GM18858 (cell line): ENCODE measurements at regions not wholly inside any gene's neighbourhood (a gene's known extent, or its start where the extent isn't known, plus 50 kb on each side); places are given as distances from the start of the nearest gene placed in this dataset.

Experiments used
- ATAC-seq: cut with Tn5 transposase; IDR thresholded peaks from one replicate; pipeline ENCODE4 v1.9.1; 2021; ENCODE audit not compliant: unreplicated experiment

GRCh38 chr9:89790542-89791109 is 185.8 kb downstream of the GADD45G start:
- ATAC-seq, result no peak

GRCh38 chr9:89791754-89792153 is 186.9 kb downstream of the GADD45G start:
- ATAC-seq, result no peak

GRCh38 chr9:89792189-89793123 is 187.6 kb downstream of the GADD45G start:
- no peak for ATAC-seq

- ATAC-seq, result no peak
Measured at GRCh38 chr9:89793124-89793495, 188.3 kb downstream of the GADD45G start.

GRCh38 chr9:89793551-89793950 is 188.7 kb downstream of the GADD45G start:
- ATAC-seq, result no peak

- ATAC-seq, result no peak
Measured at GRCh38 chr9:89794918-89795317, 190.1 kb downstream of the GADD45G start.

GRCh38 chr9:89795538-89796195 is 190.9 kb downstream of the GADD45G start:
- ATAC-seq, result no peak

GRCh38 chr9:89796606-89797005 is 191.8 kb downstream of the GADD45G start:
- no peak for ATAC-seq

- ATAC-seq, result no peak
Measured at GRCh38 chr9:89797255-89797654, 192.4 kb downstream of the GADD45G start.

GRCh38 chr9:89797937-89798455 is 193.2 kb downstream of the GADD45G start:
- no peak for ATAC-seq

GRCh38 chr9:89798547-89799120 is 193.8 kb downstream of the GADD45G start:
- ATAC-seq, result no peak

- ATAC-seq, result no peak
Measured at GRCh38 chr9:89799221-89799620, 194.4 kb downstream of the GADD45G start.

GRCh38 chr9:89799766-89800165 is 195.0 kb downstream of the GADD45G start:
- no peak for ATAC-seq

- ATAC-seq, result no peak
Measured at GRCh38 chr9:89801341-89801740, 196.5 kb downstream of the GADD45G start.

GRCh38 chr9:89801742-89802670 is 197.2 kb downstream of the GADD45G start:
- ATAC-seq, result no peak

GRCh38 chr9:89802781-89803355 is 198.1 kb downstream of the GADD45G start:
- no peak for ATAC-seq

- ATAC-seq, result no peak
Measured at GRCh38 chr9:89803403-89803802, 198.6 kb downstream of the GADD45G start.

GRCh38 chr9:89804766-89805531 is 200.1 kb downstream of the GADD45G start:
- ATAC-seq, result no peak
